ENCODE measurements at regions not wholly inside any gene's neighbourhood (a gene's known extent, or its start where the extent isn't known, plus 50 kb on each side); places are given as distances from the start of the nearest gene placed in this dataset.

DNA sequence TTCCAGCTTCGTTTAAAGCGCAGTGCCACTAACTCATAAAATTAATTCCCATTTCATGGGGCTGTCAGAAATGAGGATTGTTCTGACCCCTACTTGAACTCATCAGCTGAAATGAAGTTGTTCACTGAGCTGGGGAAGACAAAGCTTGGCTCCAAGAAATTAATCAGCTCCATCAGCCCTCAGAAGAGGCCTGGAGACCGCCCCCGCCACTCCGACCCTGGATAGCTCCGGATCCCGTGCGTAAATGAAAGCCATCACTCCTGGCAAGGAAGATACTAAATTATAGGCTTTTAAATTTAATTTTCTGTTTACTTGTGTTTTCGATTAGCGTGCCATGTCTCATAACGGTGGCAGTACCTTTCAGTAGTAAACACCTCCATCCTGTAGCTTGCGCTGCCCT is 142.8 kb upstream of the IRX2 start:
- TF ChIP-seq NFE2L2 (conservative IDR thresholded peaks at IDR 0.05; ENCODE audit: low read length) (no peak), RFX5 (IDR thresholded peaks at IDR 0.05) (no peak), SMC3 (IDR thresholded peaks at IDR 0.05) (no peak), POLR2A (IDR thresholded peaks at IDR 0.05; ENCODE audit: low read length) (no peak), EP300 (IDR thresholded peaks at IDR 0.05) (no peak), CEBPB (IDR thresholded peaks at IDR 0.05) (no peak), MAZ (IDR thresholded peaks at IDR 0.05; ENCODE audit: borderline replicate concordance, low read depth, low read length) (no peak), MAFK (IDR thresholded peaks at IDR 0.05; ENCODE audit: partially characterized antibody) (no peak), JUNB (IDR thresholded peaks at IDR 0.05) (no peak)
- TF ChIP-seq, protein P1, sequence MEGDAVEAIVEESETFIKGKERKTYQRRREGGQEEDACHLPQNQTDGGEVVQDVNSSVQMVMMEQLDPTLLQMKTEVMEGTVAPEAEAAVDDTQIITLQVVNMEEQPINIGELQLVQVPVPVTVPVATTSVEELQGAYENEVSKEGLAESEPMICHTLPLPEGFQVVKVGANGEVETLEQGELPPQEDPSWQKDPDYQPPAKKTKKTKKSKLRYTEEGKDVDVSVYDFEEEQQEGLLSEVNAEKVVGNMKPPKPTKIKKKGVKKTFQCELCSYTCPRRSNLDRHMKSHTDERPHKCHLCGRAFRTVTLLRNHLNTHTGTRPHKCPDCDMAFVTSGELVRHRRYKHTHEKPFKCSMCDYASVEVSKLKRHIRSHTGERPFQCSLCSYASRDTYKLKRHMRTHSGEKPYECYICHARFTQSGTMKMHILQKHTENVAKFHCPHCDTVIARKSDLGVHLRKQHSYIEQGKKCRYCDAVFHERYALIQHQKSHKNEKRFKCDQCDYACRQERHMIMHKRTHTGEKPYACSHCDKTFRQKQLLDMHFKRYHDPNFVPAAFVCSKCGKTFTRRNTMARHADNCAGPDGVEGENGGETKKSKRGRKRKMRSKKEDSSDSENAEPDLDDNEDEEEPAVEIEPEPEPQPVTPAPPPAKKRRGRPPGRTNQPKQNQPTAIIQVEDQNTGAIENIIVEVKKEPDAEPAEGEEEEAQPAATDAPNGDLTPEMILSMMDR (IDR thresholded peaks at IDR 0.05) = no peak
- TF ChIP-seq, protein P2, sequence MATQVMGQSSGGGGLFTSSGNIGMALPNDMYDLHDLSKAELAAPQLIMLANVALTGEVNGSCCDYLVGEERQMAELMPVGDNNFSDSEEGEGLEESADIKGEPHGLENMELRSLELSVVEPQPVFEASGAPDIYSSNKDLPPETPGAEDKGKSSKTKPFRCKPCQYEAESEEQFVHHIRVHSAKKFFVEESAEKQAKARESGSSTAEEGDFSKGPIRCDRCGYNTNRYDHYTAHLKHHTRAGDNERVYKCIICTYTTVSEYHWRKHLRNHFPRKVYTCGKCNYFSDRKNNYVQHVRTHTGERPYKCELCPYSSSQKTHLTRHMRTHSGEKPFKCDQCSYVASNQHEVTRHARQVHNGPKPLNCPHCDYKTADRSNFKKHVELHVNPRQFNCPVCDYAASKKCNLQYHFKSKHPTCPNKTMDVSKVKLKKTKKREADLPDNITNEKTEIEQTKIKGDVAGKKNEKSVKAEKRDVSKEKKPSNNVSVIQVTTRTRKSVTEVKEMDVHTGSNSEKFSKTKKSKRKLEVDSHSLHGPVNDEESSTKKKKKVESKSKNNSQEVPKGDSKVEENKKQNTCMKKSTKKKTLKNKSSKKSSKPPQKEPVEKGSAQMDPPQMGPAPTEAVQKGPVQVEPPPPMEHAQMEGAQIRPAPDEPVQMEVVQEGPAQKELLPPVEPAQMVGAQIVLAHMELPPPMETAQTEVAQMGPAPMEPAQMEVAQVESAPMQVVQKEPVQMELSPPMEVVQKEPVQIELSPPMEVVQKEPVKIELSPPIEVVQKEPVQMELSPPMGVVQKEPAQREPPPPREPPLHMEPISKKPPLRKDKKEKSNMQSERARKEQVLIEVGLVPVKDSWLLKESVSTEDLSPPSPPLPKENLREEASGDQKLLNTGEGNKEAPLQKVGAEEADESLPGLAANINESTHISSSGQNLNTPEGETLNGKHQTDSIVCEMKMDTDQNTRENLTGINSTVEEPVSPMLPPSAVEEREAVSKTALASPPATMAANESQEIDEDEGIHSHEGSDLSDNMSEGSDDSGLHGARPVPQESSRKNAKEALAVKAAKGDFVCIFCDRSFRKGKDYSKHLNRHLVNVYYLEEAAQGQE (IDR thresholded peaks at IDR 0.05) = no peak
- TF ChIP-seq, protein P3, sequence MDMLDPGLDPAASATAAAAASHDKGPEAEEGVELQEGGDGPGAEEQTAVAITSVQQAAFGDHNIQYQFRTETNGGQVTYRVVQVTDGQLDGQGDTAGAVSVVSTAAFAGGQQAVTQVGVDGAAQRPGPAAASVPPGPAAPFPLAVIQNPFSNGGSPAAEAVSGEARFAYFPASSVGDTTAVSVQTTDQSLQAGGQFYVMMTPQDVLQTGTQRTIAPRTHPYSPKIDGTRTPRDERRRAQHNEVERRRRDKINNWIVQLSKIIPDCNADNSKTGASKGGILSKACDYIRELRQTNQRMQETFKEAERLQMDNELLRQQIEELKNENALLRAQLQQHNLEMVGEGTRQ (IDR thresholded peaks at IDR 0.05) = no peak
- TF ChIP-seq, protein P4, sequence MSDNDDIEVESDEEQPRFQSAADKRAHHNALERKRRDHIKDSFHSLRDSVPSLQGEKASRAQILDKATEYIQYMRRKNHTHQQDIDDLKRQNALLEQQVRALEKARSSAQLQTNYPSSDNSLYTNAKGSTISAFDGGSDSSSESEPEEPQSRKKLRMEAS (IDR thresholded peaks at IDR 0.05) = no peak

Measured in A549 (cell line).